ENCODE measurements at regions not wholly inside any gene's neighbourhood (a gene's known extent, or its start where the extent isn't known, plus 50 kb on each side); places are given as distances from the start of the nearest gene placed in this dataset.

GRCh38 chr1:233790662-233791371, 113.7 kb upstream of the SLC35F3 start:
- CTCF ChIA-PET, result interaction anchor here (0.6 to 1.4 kb wide), 8 partner anchors 8 to 396 kb away, joined by 3 to 13 read pairs (median 3); partner anchors contain the start of gene KCNK1
- POLR2A ChIA-PET, result interaction anchor here (0.6 kb wide), 1 partner anchor 471 kb away, joined by 3 read pairs; no protein-coding TSS in a partner anchor
- no peak for TF ChIP-seq SP1 (IDR thresholded peaks at IDR 0.05)
- no peak for TF ChIP-seq NFRKB (IDR thresholded peaks at IDR 0.05)
- TF ChIP-seq BHLHE40 (IDR thresholded peaks at IDR 0.05; ENCODE audit: borderline replicate concordance), result no peak
- TF ChIP-seq SUZ12 (IDR thresholded peaks at IDR 0.05), result no peak
- TF ChIP-seq FOXM1 (IDR thresholded peaks at IDR 0.05; ENCODE audit: borderline replicate concordance), result no peak
- no peak for TF ChIP-seq TARDBP (IDR thresholded peaks at IDR 0.05)
- TF ChIP-seq ELF4 (IDR thresholded peaks at IDR 0.05), result no peak
- TF ChIP-seq LEF1 (IDR thresholded peaks at IDR 0.05; ENCODE audit: borderline replicate concordance), result no peak
- no peak for TF ChIP-seq ZNF384 (IDR thresholded peaks at IDR 0.05)
- no peak for TF ChIP-seq HDGF (IDR thresholded peaks at IDR 0.05; ENCODE audit: borderline replicate concordance)
- TF ChIP-seq ARNT (IDR thresholded peaks at IDR 0.05), result no peak
- TF ChIP-seq FOXA1 (IDR thresholded peaks at IDR 0.05), result no peak
- no peak for TF ChIP-seq FOXK2 (IDR thresholded peaks at IDR 0.05)
- DNase-seq (ENCODE audit: extremely low spot score), result peak; percentile 83

- CTCF ChIA-PET, result interaction anchor here (0.6 to 1.4 kb wide), 7 partner anchors 9 to 396 kb away, joined by 3 to 13 read pairs (median 3); partner anchors contain the start of gene KCNK1
Measured at GRCh38 chr1:233791372-233791703, 113.1 kb upstream of the SLC35F3 start.

GRCh38 chr1:233791721-233792120, 112.8 kb upstream of the SLC35F3 start:
- ChIA-PET CTCF (interaction anchor here (0.6 to 1.3 kb wide), 6 partner anchors 9 to 351 kb away, joined by 3 to 13 read pairs (median 3); partner anchors contain the start of gene KCNK1), POLR2A (no interaction called here)
- TF ChIP-seq FOXK2 (IDR thresholded peaks at IDR 0.05) (no peak), TARDBP (IDR thresholded peaks at IDR 0.05) (no peak), SP1 (IDR thresholded peaks at IDR 0.05) (no peak), ZNF384 (IDR thresholded peaks at IDR 0.05) (no peak), NFRKB (IDR thresholded peaks at IDR 0.05) (no peak)
- DNase-seq (ENCODE audit: extremely low spot score), result no peak

More at GRCh38 chr1:233791372-233791703, 113.1 kb upstream of the SLC35F3 start:
- POLR2A ChIA-PET, result no interaction called here
- TF ChIP-seq FOXM1 (IDR thresholded peaks at IDR 0.05; ENCODE audit: borderline replicate concordance), result no peak
- TF ChIP-seq CTBP1 (IDR thresholded peaks at IDR 0.05; ENCODE audit: borderline replicate concordance), result no peak
- TF ChIP-seq ELF4 (IDR thresholded peaks at IDR 0.05), result no peak
- no peak for TF ChIP-seq FOXA1 (IDR thresholded peaks at IDR 0.05)
- no peak for TF ChIP-seq L3MBTL2 (conservative IDR thresholded peaks at IDR 0.05)
- TF ChIP-seq LEF1 (IDR thresholded peaks at IDR 0.05; ENCODE audit: borderline replicate concordance), result no peak
- TF ChIP-seq SP1 (IDR thresholded peaks at IDR 0.05), result no peak
- no peak for TF ChIP-seq FOXK2 (IDR thresholded peaks at IDR 0.05)
- no peak for TF ChIP-seq ARNT (IDR thresholded peaks at IDR 0.05)
- TF ChIP-seq PKNOX1 (IDR thresholded peaks at IDR 0.05), result no peak
- TF ChIP-seq NFRKB (IDR thresholded peaks at IDR 0.05), result no peak
- TF ChIP-seq ZNF384 (IDR thresholded peaks at IDR 0.05), result no peak
- TF ChIP-seq BHLHE40 (IDR thresholded peaks at IDR 0.05; ENCODE audit: borderline replicate concordance), result no peak
- no peak for TF ChIP-seq TARDBP (IDR thresholded peaks at IDR 0.05)
- TF ChIP-seq SUZ12 (IDR thresholded peaks at IDR 0.05), result no peak
- no peak for TF ChIP-seq HDGF (IDR thresholded peaks at IDR 0.05; ENCODE audit: borderline replicate concordance)
- DNase-seq (ENCODE audit: extremely low spot score), result no peak

- ChIA-PET CTCF (interaction anchor here (0.9 kb wide), 1 partner anchor 12 kb away, joined by 3 read pairs; no protein-coding TSS in a partner anchor), POLR2A (no interaction called here)
- TF ChIP-seq PKNOX1 (IDR thresholded peaks at IDR 0.05) (no peak), TARDBP (IDR thresholded peaks at IDR 0.05) (no peak), NFRKB (IDR thresholded peaks at IDR 0.05) (no peak), ZNF384 (IDR thresholded peaks at IDR 0.05) (no peak), LEF1 (IDR thresholded peaks at IDR 0.05; ENCODE audit: borderline replicate concordance) (no peak), SP1 (IDR thresholded peaks at IDR 0.05) (no peak), FOXK2 (IDR thresholded peaks at IDR 0.05) (no peak), ARNT (IDR thresholded peaks at IDR 0.05) (no peak)
Measured at GRCh38 chr1:233794863-233795262, 109.6 kb upstream of the SLC35F3 start.

GRCh38 chr1:233796146-233796783, 108.2 kb upstream of the SLC35F3 start:
- ChIA-PET POLR2A (no interaction called here), CTCF (no interaction called here)
- TF ChIP-seq PKNOX1 (IDR thresholded peaks at IDR 0.05), result 0 out of 2 replicates have a peak, but pooled peaks have one; percentile 13
- no peak for TF ChIP-seq FOXA1 (IDR thresholded peaks at IDR 0.05)
- DNase-seq (ENCODE audit: extremely low spot score), result no peak

More at GRCh38 chr1:233794863-233795262, 109.6 kb upstream of the SLC35F3 start:
- no peak for DNase-seq (ENCODE audit: extremely low spot score)

GRCh38 chr1:233802611-233803010, 101.9 kb upstream of the SLC35F3 start:
- TF ChIP-seq TARDBP (IDR thresholded peaks at IDR 0.05), result no peak
- TF ChIP-seq ARNT (IDR thresholded peaks at IDR 0.05), result no peak
- no peak for TF ChIP-seq HDGF (IDR thresholded peaks at IDR 0.05; ENCODE audit: borderline replicate concordance)
- no peak for TF ChIP-seq LEF1 (IDR thresholded peaks at IDR 0.05; ENCODE audit: borderline replicate concordance)
- no peak for TF ChIP-seq PKNOX1 (IDR thresholded peaks at IDR 0.05)
- no peak for TF ChIP-seq CTBP1 (IDR thresholded peaks at IDR 0.05; ENCODE audit: borderline replicate concordance)
- TF ChIP-seq ELF4 (IDR thresholded peaks at IDR 0.05), result no peak
- no peak for TF ChIP-seq NFRKB (IDR thresholded peaks at IDR 0.05)
- no peak for TF ChIP-seq BHLHE40 (IDR thresholded peaks at IDR 0.05; ENCODE audit: borderline replicate concordance)
- TF ChIP-seq SP1 (IDR thresholded peaks at IDR 0.05), result no peak
- TF ChIP-seq L3MBTL2 (conservative IDR thresholded peaks at IDR 0.05), result no peak
- no peak for TF ChIP-seq SUZ12 (IDR thresholded peaks at IDR 0.05)
- TF ChIP-seq ZNF384 (IDR thresholded peaks at IDR 0.05), result no peak
- no peak for TF ChIP-seq FOXK2 (IDR thresholded peaks at IDR 0.05)
- TF ChIP-seq FOXM1 (IDR thresholded peaks at IDR 0.05; ENCODE audit: borderline replicate concordance), result no peak
- no peak for TF ChIP-seq FOXA1 (IDR thresholded peaks at IDR 0.05)
- ChIA-PET POLR2A (no interaction called here), CTCF (interaction anchor here (0.6 kb wide), 1 partner anchor 9 kb away, joined by 3 read pairs; no protein-coding TSS in a partner anchor)
- no peak for DNase-seq (ENCODE audit: extremely low spot score)
